Astrocyte (in vitro differentiated cells and primary cell): ENCODE measurements at regions not wholly inside any gene's neighbourhood (a gene's known extent, or its start where the extent isn't known, plus 50 kb on each side); places are given as distances from the start of the nearest gene placed in this dataset.

Experiments
- EZH2 ChIP-seq: IDR thresholded peaks from 2 replicates; pipeline ENCODE4 v1.6.1; 2012; ENCODE audit warnings: mild to moderate bottlenecking, low read length, inconsistent platforms; ENCODE audit not compliant: insufficient read depth
- TF ChIP-seq, protein P1 (sequence below): IDR thresholded peaks from 2 replicates; pipeline ENCODE4 v1.5.1; 2011; ENCODE audit warnings: low read depth, mild to moderate bottlenecking, inconsistent platforms, low read length, moderate library complexity; ENCODE audit not compliant: insufficient read depth

DNA sequence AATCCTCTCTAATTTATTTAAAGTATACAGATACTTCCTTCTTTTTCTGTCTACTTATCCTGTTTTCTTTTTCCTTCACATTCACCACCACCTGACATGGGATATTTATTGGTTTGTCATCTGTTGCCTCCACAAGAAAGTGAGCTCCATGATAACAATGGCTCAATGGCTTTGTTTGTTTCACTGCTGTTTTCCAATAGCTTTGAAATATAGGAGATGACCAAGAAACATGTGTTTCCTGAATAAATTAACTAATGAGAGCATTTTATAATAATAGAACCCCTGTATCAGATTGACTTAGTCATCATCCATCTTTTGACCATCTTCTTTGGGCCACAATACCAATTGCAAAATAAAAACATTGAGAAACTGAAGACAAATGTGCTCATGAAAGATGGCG, 180.2 kb upstream of the GAS1 start:
- TF ChIP-seq, protein P1, sequence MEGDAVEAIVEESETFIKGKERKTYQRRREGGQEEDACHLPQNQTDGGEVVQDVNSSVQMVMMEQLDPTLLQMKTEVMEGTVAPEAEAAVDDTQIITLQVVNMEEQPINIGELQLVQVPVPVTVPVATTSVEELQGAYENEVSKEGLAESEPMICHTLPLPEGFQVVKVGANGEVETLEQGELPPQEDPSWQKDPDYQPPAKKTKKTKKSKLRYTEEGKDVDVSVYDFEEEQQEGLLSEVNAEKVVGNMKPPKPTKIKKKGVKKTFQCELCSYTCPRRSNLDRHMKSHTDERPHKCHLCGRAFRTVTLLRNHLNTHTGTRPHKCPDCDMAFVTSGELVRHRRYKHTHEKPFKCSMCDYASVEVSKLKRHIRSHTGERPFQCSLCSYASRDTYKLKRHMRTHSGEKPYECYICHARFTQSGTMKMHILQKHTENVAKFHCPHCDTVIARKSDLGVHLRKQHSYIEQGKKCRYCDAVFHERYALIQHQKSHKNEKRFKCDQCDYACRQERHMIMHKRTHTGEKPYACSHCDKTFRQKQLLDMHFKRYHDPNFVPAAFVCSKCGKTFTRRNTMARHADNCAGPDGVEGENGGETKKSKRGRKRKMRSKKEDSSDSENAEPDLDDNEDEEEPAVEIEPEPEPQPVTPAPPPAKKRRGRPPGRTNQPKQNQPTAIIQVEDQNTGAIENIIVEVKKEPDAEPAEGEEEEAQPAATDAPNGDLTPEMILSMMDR = no peak
- no peak for TF ChIP-seq EZH2
